NCI-H748 treated with DMSO at 0.1 percent for 48 hours (cell line): ENCODE measurements at regions not wholly inside any gene's neighbourhood (a gene's known extent, or its start where the extent isn't known, plus 50 kb on each side); places are given as distances from the start of the nearest gene placed in this dataset.
"Not testable (repeated sequence)": the region's sequence is repeated elsewhere in the genome, so short reads cannot be mapped to it uniquely, and the experiment has no call there.

Source experiments
- DNase-seq: peaks from one replicate; lab custom pipeline; 2025; lab: John Stamatoyannopoulos, UW

- no peak for DNase-seq
These were observed 89.0 kb downstream of the NAF1 start for GRCh38 chr4:163077680-163078079.

GRCh38 chr4:163072222-163072621 lies 94.5 kb downstream of the NAF1 start:
- DNase-seq: no peak

GRCh38 chr4:163071308-163071707 lies 95.4 kb downstream of the NAF1 start:
- no peak for DNase-seq

GRCh38 chr4:163070023-163070422 lies 96.7 kb downstream of the NAF1 start:
- no peak for DNase-seq

GRCh38 chr4:163063891-163064290 lies 102.8 kb downstream of the NAF1 start:
- DNase-seq: no peak

GRCh38 chr4:163048447-163048846 lies 118.2 kb downstream of the NAF1 start:
- DNase-seq: no peak

GRCh38 chr4:163042306-163042705 lies 124.4 kb downstream of the NAF1 start:
- DNase-seq: no peak

- no peak for DNase-seq
These were observed 149.6 kb downstream of the NAF1 start for GRCh38 chr4:163017135-163017534.

- DNase-seq: no peak
These were observed 153.9 kb downstream of the NAF1 start for GRCh38 chr4:163012816-163013215.

GRCh38 chr4:163003979-163004378 lies 162.7 kb downstream of the NAF1 start:
- DNase-seq: no peak

- no peak for DNase-seq
These were observed 178.2 kb downstream of the NAF1 start for GRCh38 chr4:162988530-162988929.

GRCh38 chr4:162985131-162985530 lies 181.6 kb downstream of the NAF1 start:
- no peak for DNase-seq

GRCh38 chr4:162984621-162985020 lies 182.1 kb downstream of the NAF1 start:
- no peak for DNase-seq

- DNase-seq: no peak
These were observed 184.9 kb downstream of the NAF1 start for GRCh38 chr4:162981823-162982222.

- DNase-seq: no peak
These were observed 188.3 kb downstream of the NAF1 start for GRCh38 chr4:162978398-162978797.

GRCh38 chr4:162977788-162978187 lies 188.9 kb downstream of the NAF1 start:
- DNase-seq: no peak

- DNase-seq: no peak
These were observed 193.9 kb downstream of the NAF1 start for GRCh38 chr4:162972661-162973330.

GRCh38 chr4:162969194-162969593 lies 197.5 kb downstream of the NAF1 start:
- no peak for DNase-seq

- not testable (repeated sequence) for DNase-seq
These were observed 200.7 kb downstream of the NAF1 start for GRCh38 chr4:162965978-162966377.

- no peak for DNase-seq
These were observed 207.6 kb downstream of the NAF1 start for GRCh38 chr4:162959046-162959445.

- DNase-seq: no peak
These were observed 209.1 kb downstream of the NAF1 start for GRCh38 chr4:162957521-162958143.

GRCh38 chr4:162954976-162955375 lies 211.7 kb downstream of the NAF1 start:
- DNase-seq: no peak

GRCh38 chr4:162952232-162952631 lies 214.5 kb downstream of the NAF1 start:
- DNase-seq: no peak

GRCh38 chr4:162945713-162946112 lies 221.0 kb downstream of the NAF1 start:
- no peak for DNase-seq
